NCI-H2196 (cell line): ENCODE measurements at regions not wholly inside any gene's neighbourhood (a gene's known extent, or its start where the extent isn't known, plus 50 kb on each side); places are given as distances from the start of the nearest gene placed in this dataset.
"Not testable (repeated sequence)": the region's sequence is repeated elsewhere in the genome, so short reads cannot be mapped to it uniquely, and the experiment has no call there.

Source experiments
- DNase-seq: peaks from one replicate; lab custom pipeline; 2025; ENCODE audit not compliant: unreplicated experiment; lab: John Stamatoyannopoulos, UW

GRCh38 chr14:105773584-105773983 is 247.2 kb downstream of the TMEM121 start:
- DNase-seq, result no peak

GRCh38 chr14:105774001-105774400 is 247.6 kb downstream of the TMEM121 start:
- DNase-seq, result no peak

GRCh38 chr14:105774585-105775348 is 248.4 kb downstream of the TMEM121 start:
- not testable (repeated sequence) for DNase-seq

- not testable (repeated sequence) for DNase-seq
These were observed 249.1 kb downstream of the TMEM121 start for GRCh38 chr14:105775349-105775923.

- not testable (repeated sequence) for DNase-seq
These were observed 249.7 kb downstream of the TMEM121 start for GRCh38 chr14:105776112-105776511.

GRCh38 chr14:105776924-105777323 is 250.5 kb downstream of the TMEM121 start:
- no peak for DNase-seq

- no peak for DNase-seq
These were observed 257.3 kb downstream of the TMEM121 start for GRCh38 chr14:105783707-105784106.

GRCh38 chr14:105793836-105794235 is 267.5 kb downstream of the TMEM121 start:
- DNase-seq, result no peak

- no peak for DNase-seq
These were observed 271.2 kb downstream of the TMEM121 start for GRCh38 chr14:105797546-105797945.

- no peak for DNase-seq
These were observed 279.3 kb downstream of the TMEM121 start for GRCh38 chr14:105805701-105806100.

GRCh38 chr14:105806568-105806967 is 280.2 kb downstream of the TMEM121 start:
- DNase-seq, result no peak

GRCh38 chr14:105817971-105818711 is 291.8 kb downstream of the TMEM121 start:
- DNase-seq, result no peak

GRCh38 chr14:105818712-105819005 is 292.3 kb downstream of the TMEM121 start:
- no peak for DNase-seq

GRCh38 chr14:105830171-105830570 is 303.8 kb downstream of the TMEM121 start:
- no peak for DNase-seq

- DNase-seq, result no peak
These were observed 309.8 kb downstream of the TMEM121 start for GRCh38 chr14:105836160-105836559.

GRCh38 chr14:105836730-105837129 is 310.3 kb downstream of the TMEM121 start:
- no peak for DNase-seq

GRCh38 chr14:105837349-105838063 is 311.1 kb downstream of the TMEM121 start:
- no peak for DNase-seq

- DNase-seq, result no peak
These were observed 311.7 kb downstream of the TMEM121 start for GRCh38 chr14:105838107-105838506.

GRCh38 chr14:105838591-105839424 is 312.4 kb downstream of the TMEM121 start:
- no peak for DNase-seq

GRCh38 chr14:105839425-105840265 is 313.3 kb downstream of the TMEM121 start:
- no peak for DNase-seq
